ENCODE measurements at regions not wholly inside any gene's neighbourhood (a gene's known extent, or its start where the extent isn't known, plus 50 kb on each side); places are given as distances from the start of the nearest gene placed in this dataset.

DNA sequence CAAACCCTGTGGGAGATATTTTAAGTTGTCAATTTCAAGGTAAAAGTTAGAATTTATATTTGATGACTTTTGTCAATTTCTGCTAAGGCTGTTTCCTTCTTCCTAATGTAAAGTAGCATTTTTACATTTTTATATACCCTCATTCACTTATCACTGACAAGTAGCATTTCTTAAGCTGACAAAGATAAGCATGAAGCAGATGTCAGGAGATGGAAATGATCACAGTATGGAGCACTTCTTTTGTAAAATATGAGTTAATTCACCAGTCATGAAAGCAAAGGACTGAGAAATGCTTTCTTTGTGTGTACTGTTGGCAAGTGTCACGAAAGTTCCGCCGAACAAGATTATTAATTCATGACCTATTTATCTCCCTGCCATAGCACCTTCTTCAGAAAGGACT lies 503.9 kb downstream of the DNAJB9 start:
- TF ChIP-seq POLR2A (IDR thresholded peaks at IDR 0.05) (no peak), EP300 (IDR thresholded peaks at IDR 0.05) (no peak)
- TF ChIP-seq, protein P1, sequence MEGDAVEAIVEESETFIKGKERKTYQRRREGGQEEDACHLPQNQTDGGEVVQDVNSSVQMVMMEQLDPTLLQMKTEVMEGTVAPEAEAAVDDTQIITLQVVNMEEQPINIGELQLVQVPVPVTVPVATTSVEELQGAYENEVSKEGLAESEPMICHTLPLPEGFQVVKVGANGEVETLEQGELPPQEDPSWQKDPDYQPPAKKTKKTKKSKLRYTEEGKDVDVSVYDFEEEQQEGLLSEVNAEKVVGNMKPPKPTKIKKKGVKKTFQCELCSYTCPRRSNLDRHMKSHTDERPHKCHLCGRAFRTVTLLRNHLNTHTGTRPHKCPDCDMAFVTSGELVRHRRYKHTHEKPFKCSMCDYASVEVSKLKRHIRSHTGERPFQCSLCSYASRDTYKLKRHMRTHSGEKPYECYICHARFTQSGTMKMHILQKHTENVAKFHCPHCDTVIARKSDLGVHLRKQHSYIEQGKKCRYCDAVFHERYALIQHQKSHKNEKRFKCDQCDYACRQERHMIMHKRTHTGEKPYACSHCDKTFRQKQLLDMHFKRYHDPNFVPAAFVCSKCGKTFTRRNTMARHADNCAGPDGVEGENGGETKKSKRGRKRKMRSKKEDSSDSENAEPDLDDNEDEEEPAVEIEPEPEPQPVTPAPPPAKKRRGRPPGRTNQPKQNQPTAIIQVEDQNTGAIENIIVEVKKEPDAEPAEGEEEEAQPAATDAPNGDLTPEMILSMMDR (IDR thresholded peaks at IDR 0.05): no peak
